GM23248 (cell line): ENCODE measurements at regions not wholly inside any gene's neighbourhood (a gene's known extent, or its start where the extent isn't known, plus 50 kb on each side); places are given as distances from the start of the nearest gene placed in this dataset.

Experiments used
- EZH2 ChIP-seq: fragments of 200-600 bp; sonication (generic); IDR thresholded peaks from 2 replicates; pipeline ENCODE4 v1.6.1; 2018; ENCODE audit warnings: antibody characterized with exemption, mild to moderate bottlenecking; ENCODE audit not compliant: insufficient read depth, poor library complexity, severe bottlenecking
- EZH2phosphoT487 ChIP-seq: fragments of 200-600 bp; sonication (generic); IDR thresholded peaks from 2 replicates; pipeline ENCODE4 v1.6.1; 2018; ENCODE audit warnings: antibody characterized with exemption, moderate library complexity, mild to moderate bottlenecking, low read depth; ENCODE audit not compliant: insufficient read depth

DNA sequence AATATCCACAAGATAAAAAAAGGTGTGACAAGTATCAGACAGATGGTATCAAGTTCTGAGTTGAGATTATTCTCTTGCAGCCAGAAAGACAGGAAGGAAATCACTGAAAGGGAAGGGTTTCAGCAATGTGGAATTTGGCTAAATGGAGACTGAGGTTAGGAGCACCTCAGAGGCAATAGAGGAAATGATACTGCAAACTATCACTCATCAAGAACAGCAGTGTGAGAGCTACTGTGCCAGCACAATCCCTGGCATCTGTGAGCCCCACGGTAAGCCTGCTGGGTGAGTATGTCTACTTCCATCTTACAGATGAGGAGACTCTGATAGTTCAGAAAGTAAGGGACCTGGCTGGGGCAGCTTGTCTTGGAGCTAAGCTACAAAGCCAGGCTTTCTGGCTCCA is 162.0 kb downstream of the SALL1 start:
- TF ChIP-seq EZH2 (no peak), EZH2phosphoT487 (no peak)
